SIG-M5 treated with dmso at 0.1 percent for 504 hours (cell line): ENCODE measurements at regions not wholly inside any gene's neighbourhood (a gene's known extent, or its start where the extent isn't known, plus 50 kb on each side); places are given as distances from the start of the nearest gene placed in this dataset.
"Not testable (repeated sequence)": the region's sequence is repeated elsewhere in the genome, so short reads cannot be mapped to it uniquely, and the experiment has no call there.

Experiments
- DNase-seq: peaks from one replicate; lab custom pipeline; 2025; ENCODE audit not compliant: unreplicated experiment; lab: John Stamatoyannopoulos, UW

DNA sequence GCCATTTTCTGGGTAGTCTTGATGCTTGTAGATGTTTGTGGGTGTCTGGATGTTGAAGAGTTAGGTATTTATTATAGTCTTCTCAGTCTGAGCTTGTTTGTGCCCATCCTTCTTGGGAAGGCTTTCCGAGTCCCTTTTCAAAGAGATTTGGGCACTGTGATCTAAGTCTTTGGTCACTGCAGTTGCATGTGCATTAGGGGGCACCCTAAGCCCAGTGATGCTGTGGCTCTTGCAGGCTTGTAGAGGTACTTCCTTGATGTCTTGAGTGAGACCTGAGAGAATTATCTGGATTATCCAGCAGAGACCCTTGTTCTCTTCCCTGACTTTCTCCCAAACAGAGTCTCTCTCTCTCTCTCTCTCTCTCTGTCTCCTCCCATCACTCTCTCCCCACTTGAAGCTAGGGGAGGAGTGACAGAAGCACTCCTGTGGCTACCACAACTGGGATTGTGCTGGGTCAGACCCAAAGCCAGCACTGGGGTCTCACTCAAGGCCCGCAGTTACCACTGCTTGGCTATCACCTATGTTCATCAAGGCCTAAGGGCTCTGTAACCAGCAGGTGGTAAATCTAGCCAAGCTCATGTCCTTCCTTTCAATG, 68.5 kb downstream of the TMCO5A start:
- DNase-seq = peak; percentile 29

DNA sequence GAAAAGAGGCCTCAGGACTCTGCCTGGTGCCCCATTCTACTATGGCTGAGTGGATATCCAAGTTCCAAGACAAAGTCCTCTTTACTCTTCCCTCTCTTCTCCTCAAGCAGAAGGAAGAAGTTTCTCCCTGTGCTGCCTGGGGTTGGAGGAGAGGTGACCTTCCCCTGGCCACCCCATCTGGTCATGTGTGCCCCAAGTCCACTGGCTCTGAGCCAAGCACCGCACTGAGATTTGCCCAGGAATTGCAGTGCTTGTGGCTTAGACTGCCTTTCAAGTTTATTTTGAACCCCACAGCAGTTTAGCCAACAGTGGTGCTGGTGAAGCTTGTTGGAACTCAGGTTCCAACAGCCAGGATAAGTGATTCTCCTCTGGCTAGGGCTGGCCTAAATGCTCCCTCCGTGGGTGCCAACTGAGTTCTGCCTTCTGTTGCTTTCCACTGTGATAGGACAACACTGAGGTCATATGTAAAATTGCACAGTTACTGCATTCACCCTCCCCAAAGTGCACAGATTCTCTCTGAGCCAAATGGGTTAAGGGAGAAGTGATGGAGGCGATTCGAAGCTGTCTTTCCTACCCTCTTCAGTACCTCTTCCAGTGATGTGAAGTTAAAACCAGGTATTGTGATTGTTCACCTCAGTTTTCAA, 69.9 kb downstream of the TMCO5A start:
- no peak for DNase-seq

DNA sequence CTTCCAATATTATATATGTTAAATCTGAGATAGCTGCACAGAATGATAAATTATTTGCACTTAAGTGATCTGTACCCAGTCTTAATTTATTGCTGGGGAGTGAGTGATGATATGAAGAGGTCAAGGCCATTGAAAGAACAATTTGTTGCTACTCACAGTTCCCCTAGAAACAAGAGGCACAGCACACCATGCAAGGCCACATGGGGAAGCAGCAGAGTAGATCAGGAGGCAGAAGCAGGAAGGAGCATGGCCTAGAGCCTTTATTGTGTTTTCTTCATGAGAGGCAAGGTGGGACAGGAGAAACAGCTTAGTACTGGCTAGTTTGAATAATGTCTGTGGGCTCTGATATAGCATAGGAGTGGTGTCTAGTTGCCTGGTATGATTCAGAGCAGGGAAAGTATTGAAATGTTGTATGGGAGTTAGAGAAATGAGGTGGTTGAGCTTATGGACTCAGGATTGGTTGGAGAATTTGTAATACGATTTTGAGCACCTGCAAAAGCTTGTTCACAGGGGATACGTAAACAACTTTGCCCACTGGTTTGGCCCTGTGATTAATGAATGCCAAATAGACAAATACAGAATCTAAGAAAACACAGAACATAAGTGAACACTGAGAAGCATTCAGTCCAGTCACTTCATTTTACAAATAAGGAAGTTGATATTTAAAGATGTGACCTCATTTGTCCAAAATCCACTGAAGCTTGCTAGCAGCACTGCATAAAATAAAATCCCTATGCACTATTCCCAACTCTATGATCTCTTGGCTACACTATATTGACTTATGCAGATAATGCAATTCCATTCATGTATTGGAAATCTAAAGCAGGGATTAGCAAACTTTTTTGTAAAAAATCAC, 71.7 kb downstream of the TMCO5A start:
- no peak for DNase-seq

DNA sequence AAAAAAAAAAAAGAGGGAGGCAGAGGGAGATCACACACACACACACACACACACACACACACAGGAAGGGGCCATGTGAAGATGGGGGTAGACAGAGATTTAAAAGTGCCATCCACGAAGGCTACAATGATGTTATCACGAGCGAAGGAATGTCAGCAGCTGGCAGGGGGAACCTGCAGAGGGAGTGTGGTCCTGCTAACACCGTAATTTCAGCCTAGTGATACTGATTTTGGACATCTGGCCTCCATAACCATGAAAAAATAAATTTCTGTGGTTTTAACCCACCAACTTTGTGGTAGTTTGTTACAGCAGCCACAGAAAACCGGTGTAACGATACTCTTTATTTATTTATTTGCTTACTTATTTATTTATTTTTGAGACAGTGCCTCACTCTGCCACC, 76.0 kb downstream of the TMCO5A start:
- DNase-seq = no peak

DNA sequence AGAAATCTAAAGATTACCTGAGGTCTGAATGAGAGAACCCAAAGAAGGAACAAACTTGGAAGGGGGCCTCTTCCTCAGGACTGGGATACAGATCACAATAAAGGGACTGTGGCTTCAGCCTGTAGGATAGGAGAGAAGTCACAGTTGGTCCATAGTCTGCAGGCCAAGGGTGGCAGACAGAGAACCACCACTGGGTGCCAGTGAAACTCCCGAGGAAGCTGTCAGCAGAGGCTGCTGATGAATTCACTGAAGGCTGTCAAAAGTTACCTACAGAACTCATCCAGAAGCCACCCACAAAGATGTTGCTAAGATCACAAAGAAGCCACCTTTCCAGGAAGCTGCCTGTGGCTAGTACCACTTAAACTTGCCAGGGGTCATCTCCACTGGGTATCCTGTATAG, 78.5 kb downstream of the TMCO5A start:
- DNase-seq = no peak

DNA sequence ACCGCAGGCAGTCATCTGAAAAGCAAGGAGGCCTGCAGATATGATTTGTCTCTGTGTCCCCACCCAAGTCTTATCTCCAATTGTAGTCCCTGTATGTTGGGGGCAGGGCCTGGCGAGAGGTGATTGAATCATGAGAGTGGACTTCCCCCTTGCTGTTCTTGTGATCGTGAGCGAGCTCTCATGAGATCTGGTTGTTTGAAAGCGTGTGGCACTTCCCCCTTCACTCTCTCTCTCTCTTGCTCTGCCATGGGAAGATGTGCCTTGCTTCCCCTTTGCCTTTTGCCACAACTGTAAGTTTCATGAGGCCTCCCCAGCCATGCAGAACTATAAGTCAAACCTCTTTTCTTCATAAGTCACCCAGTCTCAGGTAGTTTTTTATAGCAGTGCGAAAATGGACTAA, 83.3 kb downstream of the TMCO5A start:
- no peak for DNase-seq

DNA sequence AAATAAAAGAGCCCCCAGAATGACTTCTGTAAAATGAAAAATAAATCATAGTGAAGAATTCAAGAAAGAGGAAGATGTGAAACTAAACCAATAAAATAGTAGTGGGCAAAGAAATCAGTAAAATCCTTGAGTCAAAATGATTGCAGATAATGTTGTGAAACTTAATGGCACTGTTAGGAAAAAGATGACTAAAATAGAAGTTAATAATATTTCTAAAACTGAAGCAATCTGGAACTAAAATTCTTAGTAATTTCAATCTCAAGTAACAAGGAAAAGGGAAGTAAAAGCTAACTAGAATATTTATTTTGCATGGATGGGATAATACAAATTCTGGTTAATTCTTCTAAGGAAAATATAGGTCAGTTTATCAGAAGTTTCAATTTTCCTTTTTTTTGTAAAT, 84.6 kb downstream of the TMCO5A start:
- DNase-seq = no peak

DNA sequence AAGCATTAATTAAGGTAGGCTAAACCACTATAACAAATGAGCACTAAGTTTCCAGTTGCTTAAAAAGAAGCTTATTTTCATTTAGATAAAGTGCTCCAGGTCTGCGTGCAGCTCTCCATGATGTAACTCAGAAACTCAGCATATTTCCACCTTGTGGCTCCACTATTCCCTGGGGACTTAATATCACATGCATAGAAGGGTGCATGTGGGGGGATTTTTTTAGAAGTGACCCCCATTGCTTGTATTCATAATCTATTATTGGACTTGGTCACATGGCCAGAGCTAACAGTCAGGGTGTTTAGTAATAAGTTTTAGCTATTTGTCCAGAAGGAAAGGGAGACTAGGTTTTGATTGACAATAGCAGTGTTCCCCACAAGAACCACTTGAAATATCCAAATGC, 86.8 kb downstream of the TMCO5A start:
- no peak for DNase-seq

DNA sequence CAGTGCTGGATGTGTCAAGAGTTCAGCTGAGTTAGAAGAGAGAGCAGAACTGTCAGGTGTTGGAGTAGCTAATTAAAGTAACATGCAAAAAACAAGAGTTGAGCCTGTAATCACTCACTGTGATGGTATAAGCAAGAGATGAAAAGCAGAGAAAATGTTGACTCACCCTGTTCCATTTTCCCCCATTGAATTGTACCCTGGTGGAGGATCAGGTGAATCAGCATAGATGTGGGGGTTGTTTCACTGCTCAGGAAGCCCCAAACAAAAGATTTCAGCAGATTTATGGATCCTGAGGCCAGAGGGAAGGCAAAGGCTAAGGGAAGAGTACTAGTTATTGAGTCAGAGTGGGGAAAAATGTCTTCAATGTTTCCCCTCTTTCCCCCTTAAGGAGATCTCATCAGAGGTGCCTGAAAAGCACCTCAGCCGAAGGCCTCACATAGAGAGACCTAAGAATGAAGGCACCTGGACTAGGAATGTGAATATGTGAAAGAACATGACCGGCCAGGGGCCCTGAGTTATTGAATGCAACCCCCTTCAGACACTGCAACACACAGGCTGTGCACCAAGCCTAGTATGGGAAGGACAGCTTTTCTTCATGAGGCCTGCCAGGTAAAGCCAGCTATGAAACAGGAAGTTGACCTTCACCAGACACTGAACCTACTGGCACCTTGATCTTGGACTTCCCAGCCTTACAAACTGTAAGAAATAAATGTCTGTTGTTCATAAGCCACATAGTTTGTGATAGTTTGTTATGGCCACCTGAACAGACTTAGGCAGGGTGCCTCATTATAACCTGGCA, 90.1 kb downstream of the TMCO5A start:
- DNase-seq = no peak

DNA sequence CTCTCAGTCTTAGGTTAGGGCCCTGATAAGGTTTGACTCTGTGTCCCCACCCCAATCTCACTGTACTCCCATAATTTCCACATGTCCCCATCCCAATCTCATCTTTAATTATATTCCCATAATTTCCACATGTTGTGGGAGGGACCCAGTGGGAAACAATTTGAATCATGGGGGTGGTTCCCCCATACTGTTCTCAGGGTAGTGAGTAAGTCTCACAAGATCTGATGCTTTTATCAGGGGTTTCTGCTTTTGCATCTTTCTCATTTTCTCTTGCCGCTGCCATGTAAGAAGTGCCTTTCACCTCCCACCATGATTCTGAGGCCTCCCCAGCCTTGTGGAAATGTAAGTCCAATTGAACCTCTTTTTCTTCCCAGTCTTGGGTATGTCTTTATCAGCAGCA, 91.2 kb downstream of the TMCO5A start:
- not testable (repeated sequence) for DNase-seq

DNA sequence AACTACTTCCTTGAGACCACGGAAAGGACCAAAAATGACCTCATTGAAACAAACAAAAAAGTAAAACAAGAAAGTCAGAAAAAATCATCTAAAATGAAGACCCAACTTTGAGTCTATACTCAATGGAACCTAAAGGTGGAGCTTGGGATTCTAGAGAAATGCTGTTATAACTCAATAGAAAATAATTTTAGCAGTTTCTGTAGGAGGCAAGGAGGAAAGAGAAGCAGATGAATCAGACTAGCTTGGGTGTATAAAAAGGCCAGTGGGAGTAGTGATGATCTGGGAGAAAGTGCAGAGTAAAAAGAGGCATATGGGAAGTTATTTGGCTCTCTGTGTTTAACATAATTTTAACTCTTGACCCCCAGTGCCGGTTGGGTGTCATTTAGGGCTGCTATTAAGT, 94.4 kb downstream of the TMCO5A start:
- DNase-seq = no peak

DNA sequence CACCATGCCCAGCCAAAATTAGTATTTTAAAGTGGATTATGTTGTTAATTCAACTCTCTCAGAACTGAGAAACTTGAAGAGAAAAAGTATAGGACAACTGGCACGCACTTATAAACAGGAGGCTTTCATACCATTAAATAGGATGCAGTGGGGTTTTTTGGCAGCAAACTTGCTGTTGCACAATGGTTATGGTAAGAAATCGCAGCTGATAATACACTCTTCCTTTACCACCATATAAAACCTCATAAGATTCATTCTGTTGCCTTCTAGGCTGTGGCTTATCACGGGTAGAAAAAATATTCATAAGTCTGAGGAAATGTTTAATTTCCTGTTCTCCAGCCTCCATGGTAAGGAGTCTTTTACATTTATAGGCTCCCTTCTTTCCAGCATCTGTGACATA, 95.3 kb downstream of the TMCO5A start:
- no peak for DNase-seq

DNA sequence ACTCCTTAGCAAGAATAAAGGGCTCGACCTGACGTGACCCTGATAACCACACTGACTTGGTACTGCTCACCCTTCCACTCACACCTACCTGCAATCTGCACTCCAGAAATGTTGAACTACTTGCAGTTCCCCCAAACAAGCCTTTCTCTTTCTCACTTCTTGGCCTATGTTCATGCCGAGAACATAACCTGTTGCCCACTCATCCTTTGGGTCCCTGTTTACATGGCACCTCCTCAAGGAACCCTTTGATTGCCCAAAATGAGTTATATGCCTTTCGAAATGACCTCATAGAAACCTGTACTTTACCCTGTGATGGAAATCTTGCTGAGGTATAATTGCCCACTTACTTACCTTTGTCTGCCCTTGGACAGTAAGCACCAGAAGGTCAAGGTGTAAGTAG, 96.2 kb downstream of the TMCO5A start:
- DNase-seq = no peak

DNA sequence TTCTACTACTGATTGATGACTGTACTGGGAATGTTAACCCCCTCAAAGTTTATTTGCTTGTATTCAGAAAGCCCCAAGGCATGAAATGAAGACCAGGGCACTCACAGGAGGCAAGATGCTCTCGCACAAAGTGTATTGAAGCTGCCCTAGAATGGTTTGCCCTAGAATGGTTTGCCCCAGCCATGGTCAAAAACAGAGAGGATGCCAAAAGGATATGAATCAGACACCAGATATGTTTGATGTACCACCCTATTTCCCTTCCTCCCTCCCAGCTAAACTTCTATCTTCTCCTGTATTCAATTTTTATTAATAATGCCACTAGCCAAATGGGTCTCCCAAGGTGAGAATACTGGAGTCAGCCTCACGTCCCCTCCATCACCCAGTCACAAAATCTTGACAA, 101.3 kb downstream of the TMCO5A start:
- DNase-seq = no peak

DNA sequence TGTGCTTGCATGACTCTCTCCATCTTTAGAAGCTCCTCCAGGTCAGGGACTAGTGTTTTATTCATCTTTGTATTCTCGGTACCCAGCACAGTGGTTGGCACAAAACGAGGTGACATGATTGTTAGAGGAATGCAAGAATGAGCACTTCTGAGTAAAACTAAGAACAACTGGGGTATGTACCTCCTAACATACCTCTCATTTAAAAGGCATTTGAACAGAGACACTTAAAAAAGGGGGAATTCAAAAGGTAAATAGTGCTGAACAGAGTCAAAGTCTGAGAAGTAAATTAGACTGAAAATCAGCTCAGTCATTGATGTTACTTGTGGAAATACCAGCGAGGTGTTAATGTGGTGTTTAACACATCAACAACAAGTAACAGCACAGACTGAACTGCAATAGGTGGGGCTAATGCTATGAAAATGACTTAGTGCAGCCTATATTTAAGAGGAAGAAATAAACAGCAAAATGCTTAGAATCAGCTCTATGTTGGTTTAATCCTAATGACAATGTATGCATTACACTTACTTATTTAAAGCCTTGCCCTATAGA, 102.4 kb downstream of the TMCO5A start:
- DNase-seq = no peak

DNA sequence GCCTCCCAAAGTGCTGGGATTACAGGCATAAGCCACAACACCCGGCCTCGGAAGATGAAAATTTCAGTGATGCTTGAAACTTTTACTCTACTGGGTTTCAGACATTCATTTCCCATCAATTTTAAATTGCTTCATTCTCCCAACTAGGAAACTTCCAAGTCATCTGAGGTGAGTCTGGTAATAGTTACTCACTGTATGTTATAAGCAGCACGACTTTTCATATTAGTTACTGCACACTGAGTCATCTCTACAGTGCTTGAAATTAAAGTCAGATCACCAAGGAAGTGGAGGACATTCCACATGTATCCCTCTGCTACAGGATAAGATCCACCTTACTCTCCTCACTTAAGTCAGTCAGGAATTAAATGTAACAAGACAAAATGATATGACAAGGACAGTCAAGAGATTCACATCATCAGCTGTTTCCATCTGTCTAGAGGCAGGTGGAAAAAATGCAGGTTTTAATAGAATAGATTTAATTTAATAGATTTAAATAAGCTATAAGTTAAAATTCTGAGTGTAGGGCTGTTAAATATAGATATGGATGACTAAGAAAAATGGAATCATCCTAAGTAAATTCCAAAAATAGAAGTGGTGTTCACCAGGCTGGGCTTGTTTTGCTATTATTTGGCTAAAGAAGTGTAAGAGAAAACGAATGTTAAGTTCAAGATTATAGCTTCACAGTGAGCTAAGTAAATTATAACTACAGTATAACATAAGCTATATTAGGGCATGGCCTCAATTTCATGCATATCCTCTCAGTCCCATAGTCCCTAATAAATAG, 104.4 kb downstream of the TMCO5A start:
- no peak for DNase-seq

DNA sequence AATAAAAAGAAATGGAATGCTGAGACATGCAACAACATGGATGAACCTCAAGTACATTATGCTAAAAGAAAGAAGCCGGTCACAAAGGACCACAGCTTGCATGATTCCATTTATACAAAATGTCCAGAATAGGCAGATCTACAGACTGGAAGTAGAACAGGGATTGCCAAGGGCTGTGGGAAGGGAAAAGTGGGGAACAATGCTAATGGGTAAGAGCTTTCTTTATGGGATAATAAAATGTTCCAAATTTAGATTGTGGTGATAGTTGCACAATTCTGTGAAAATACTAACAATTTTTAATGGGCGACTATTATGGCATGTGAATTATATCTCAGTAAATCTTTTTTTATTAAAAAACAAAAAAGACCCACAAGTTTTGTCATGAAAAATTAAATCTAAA, 106.2 kb downstream of the TMCO5A start:
- DNase-seq = no peak

DNA sequence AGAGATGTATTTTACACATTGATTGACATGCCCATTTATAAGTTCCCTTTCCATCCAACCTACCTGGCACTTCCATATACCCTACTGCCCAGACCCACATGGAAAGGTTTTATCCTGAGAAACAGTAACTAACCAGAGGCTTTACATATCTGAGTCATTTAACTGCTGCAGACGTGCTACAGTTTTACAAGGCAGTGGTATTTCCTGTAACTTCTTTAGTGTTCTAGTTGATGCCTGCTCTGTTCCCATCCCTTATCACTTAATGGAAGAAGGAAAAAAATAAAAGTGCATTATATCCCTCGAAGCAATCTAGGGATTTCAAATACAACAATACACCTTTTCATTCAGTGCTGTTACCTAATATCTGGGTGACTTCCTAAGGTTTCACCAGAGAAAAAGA, 107.1 kb downstream of the TMCO5A start:
- DNase-seq = no peak

DNA sequence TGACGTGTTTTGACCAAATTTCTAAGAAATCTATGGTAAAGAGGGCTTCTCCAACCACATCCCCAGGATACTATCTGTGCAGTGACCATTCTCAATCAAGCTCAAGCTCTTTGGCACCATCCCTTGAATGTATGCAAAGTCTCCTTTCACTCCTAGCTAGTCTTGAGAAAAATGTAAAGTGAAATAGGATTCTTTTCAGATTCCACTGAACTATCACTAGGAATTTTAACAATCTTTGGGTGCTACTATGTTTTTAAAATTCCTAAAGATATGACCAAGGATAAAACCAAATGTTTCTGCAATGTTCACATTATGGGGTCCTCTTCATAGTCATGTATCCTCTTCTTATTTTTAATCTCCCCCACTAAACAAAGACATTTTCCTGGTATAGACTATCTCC, 107.8 kb downstream of the TMCO5A start:
- no peak for DNase-seq

DNA sequence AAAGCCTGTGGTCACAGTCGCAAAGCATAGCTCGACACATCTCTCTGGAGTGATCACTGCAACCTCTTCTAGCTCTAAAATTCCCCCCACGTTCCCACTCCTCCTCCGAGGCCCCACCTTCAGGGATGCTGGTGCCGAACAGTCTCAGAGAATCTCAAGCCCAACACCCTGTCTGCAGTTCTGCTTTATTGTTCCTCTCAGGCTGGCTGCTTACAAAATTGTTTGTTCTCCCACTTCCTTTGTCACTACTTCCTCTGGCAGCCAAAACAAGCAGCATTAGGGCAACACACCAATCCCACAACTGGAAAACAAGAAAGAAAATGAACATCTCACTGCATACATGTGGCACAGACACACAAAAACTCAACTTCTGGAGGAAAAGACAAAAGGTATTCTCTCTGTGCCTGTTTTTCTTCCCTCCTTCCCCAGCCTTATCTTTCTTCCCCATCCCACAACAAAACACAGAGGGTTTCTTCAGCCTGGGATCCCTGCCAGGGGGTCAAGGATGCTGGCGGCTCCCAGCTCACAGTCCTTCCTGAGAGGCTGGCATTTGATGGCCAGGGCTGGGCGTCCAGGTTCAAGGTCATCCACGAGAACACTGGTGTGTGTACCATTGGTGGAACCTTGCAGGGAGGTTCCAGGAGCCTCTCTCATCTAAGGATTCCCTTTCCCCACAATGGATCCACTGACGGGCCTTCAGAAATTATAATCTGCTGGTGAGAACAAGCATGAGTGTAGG, 108.4 kb downstream of the TMCO5A start:
- DNase-seq = no peak
